Endothelial cell of umbilical vein (primary cell): ENCODE measurements at regions not wholly inside any gene's neighbourhood (a gene's known extent, or its start where the extent isn't known, plus 50 kb on each side); places are given as distances from the start of the nearest gene placed in this dataset.

ENCODE experiments used
- BruUV-seq: library from RNA; stranded (reverse); fragments of 400-500 nt; replicated peaks from 2 replicates; lab custom pipeline; 2021; lab: Mats Ljungman, UMichigan
- CTCF ChIA-PET: fragments of 300-600, 350-600 bp; sonication (Branson Sonifier 250); formaldehyde crosslinking; loops from one replicate; lab custom pipeline; 2021; ENCODE audit warnings: antibody characterized with exemption, inconsistent platforms; lab: Charles Lee
- POLR2A ChIA-PET: fragments of 300-600, 350-600 bp; sonication (Branson Sonifier 250); formaldehyde crosslinking; loops from one replicate; lab custom pipeline; 2021; ENCODE audit warnings: antibody characterized with exemption, inconsistent platforms; lab: Charles Lee
- DNase-seq: peaks from one replicate; pipeline ENCODE4 v3.0.0-alpha.2; 2011; ENCODE audit warnings: low read depth, low spot score
- FAIRE-seq: peaks from 2 replicates; lab custom pipeline; 2011; peaks lifted over from hg19 to GRCh38; lab: Jason Lieb, UNC
- H2AFZ ChIP-seq: 2 replicates; pipeline ENCODE4 v1.6.0; 2012; ENCODE audit warnings: low read depth, low read length, control low read depth, inconsistent platforms
- H3K27ac ChIP-seq: 2 replicates; pipeline ENCODE4 v1.5.1; 2011; ENCODE audit warnings: low read depth, mild to moderate bottlenecking, control low read depth, low read length, moderate library complexity; ENCODE audit not compliant: insufficient read depth
- H3K27me3 ChIP-seq, 2 experiments: 2 replicates each; pipeline versions ENCODE4 v1.6.0 to v1.6.1; 2011; ENCODE audit warnings: low read length in 2 of 2, mixed read lengths in 1 of 2; ENCODE audit not compliant: control insufficient read depth in 2 of 2, insufficient read depth in 2 of 2
- H3K36me3 ChIP-seq, 2 experiments: 2 replicates in 1 of 2; 3 replicates in 1 of 2; pipeline ENCODE4 v1.5.1; 2011; ENCODE audit warnings: low read length in 2 of 2, mild to moderate bottlenecking in 1 of 2, moderate library complexity in 1 of 2; ENCODE audit not compliant: control insufficient read depth in 2 of 2, insufficient read depth in 2 of 2; ENCODE audit errors: extremely low read depth in 1 of 2
- H3K4me1 ChIP-seq: 3 replicates; pipeline ENCODE4 v1.5.1; 2011; ENCODE audit warnings: mild to moderate bottlenecking, low read length; ENCODE audit not compliant: control insufficient read depth, insufficient read depth; ENCODE audit errors: extremely low read depth
- H3K4me2 ChIP-seq: 2 replicates; pipeline ENCODE4 v1.6.1; 2011; ENCODE audit warnings: low read length, control low read depth, mixed read lengths; ENCODE audit not compliant: insufficient read depth
- H3K4me3 ChIP-seq, 3 experiments: fragments of 200-600 bp in 1 of 3; sonication (generic), shearing (Covaris generic) in 1 of 3; replicated peaks in 1 of 3; 2 replicates each; pipeline ENCODE4 v1.5.1; 2011 to 2016; ENCODE audit warnings: control low read depth in 3 of 3, low read length in 3 of 3, mild to moderate bottlenecking in 2 of 3, inconsistent platforms in 1 of 3, low read depth in 1 of 3, moderate library complexity in 1 of 3; ENCODE audit not compliant: insufficient read depth in 1 of 3
- H3K79me2 ChIP-seq: 2 replicates; pipeline ENCODE4 v1.6.0; 2012; ENCODE audit warnings: low read length, inconsistent platforms; ENCODE audit not compliant: control insufficient read depth, insufficient read depth
- H3K9ac ChIP-seq: replicated peaks from 2 replicates; pipeline ENCODE3; 2011; ENCODE audit warnings: low read length, control low read depth; ENCODE audit not compliant: insufficient read depth; ENCODE audit errors: extremely low read depth
- H3K9me1 ChIP-seq: replicated peaks from 3 replicates; pipeline ENCODE4 v1.6.0; 2011; ENCODE audit warnings: mild to moderate bottlenecking, low read length; ENCODE audit not compliant: control insufficient read depth, insufficient read depth; ENCODE audit errors: extremely low read depth
- H3K9me3 ChIP-seq: replicated peaks from 2 replicates; pipeline ENCODE4 v1.5.1; 2012; ENCODE audit warnings: low read length, inconsistent platforms; ENCODE audit not compliant: control insufficient read depth, insufficient read depth
- H4K20me1 ChIP-seq: replicated peaks from 2 replicates; pipeline ENCODE3; 2011; ENCODE audit warnings: mild to moderate bottlenecking, low read length; ENCODE audit not compliant: control insufficient read depth, insufficient read depth; ENCODE audit errors: extremely low read depth
- CTCF ChIP-seq, 2 donors: IDR thresholded peaks; 1 replicate in 1 of 2; 2 replicates in 1 of 2; pipeline ENCODE4 v1.5.1; 2011; ENCODE audit warnings: low read length in 2 of 2, mild to moderate bottlenecking in 2 of 2, moderate library complexity in 2 of 2, control low read depth in 1 of 2, inconsistent platforms in 1 of 2, low read depth in 1 of 2; ENCODE audit not compliant: insufficient read depth in 1 of 2; ENCODE audit errors: extremely low read depth in 1 of 2
- EZH2 ChIP-seq: IDR thresholded peaks from 2 replicates; pipeline ENCODE4 v1.6.1; 2012; ENCODE audit warnings: borderline replicate concordance, low read depth, mild to moderate bottlenecking, moderate library complexity, low read length, inconsistent platforms; ENCODE audit not compliant: severe bottlenecking
- FOS ChIP-seq: IDR thresholded peaks from 2 replicates; pipeline ENCODE4 v1.6.1; 2011; ENCODE audit warnings: mild to moderate bottlenecking, low read length, moderate library complexity, borderline replicate concordance; ENCODE audit not compliant: insufficient read depth
- GATA2 ChIP-seq: IDR thresholded peaks from 2 replicates; pipeline ENCODE4 v1.7.0; 2011; ENCODE audit warnings: low read depth, mild to moderate bottlenecking, moderate library complexity, mixed read lengths, low read length; ENCODE audit not compliant: insufficient read length, insufficient read depth
- JUN ChIP-seq: IDR thresholded peaks from 2 replicates; pipeline ENCODE4 v1.6.1; 2011; ENCODE audit warnings: borderline replicate concordance, low read depth; ENCODE audit not compliant: insufficient read length, insufficient read depth
- MYC ChIP-seq: IDR thresholded peaks from one replicate; pipeline ENCODE4 v1.6.1; 2011; ENCODE audit warnings: mild to moderate bottlenecking, low read depth, low read length
- POLR2A ChIP-seq: IDR thresholded peaks from 2 replicates; pipeline ENCODE4 v1.6.1; 2012; ENCODE audit warnings: low read depth, mild to moderate bottlenecking, control low read depth, low read length
- POLR2AphosphoS5 ChIP-seq: IDR thresholded peaks from 2 replicates; pipeline ENCODE4 v1.6.1; 2012; ENCODE audit warnings: low read depth, mild to moderate bottlenecking, control low read depth, low read length, moderate library complexity; ENCODE audit not compliant: insufficient read depth
- dilution Hi-C: fragments of 300-500 bp; cut with MboI; formaldehyde crosslinking; loops from one replicate; pipeline ENCODE4 v1.15.0; 2019; ENCODE audit warnings: low sequenced_read_pairs; ENCODE audit not compliant: extremely low pct_ligation_motif_present
- intact Hi-C: fragments of 100-400 bp; cut with micrococcal nuclease; formaldehyde crosslinking; loops from one replicate; pipeline ENCODE4 v1.10.0; 2022
- TF ChIP-seq, protein P1 (sequence below): IDR thresholded peaks from 2 replicates; pipeline ENCODE4 v1.6.1; 2011; ENCODE audit not compliant: insufficient read depth, insufficient read length

GRCh38 chr2:204416236-204416635 is 129.0 kb upstream of the PARD3B start:
- Histone ChIP-seq H3K9me1 (no peaks in the 10 kb centered on the region), H3K9ac (no peak overlapping the region), H3K36me3 (no peaks in the 10 kb centered on the region), H3K79me2 (no peaks in the 10 kb centered on the region), H3K9me3 (no peaks in the 10 kb centered on the region), H3K4me1 (no peaks in the 10 kb centered on the region), H3K27me3 (no peaks in the 10 kb centered on the region), H2AFZ (no peak overlapping the region), H3K4me3 (no peak overlapping the region), H4K20me1 (no peaks in the 10 kb centered on the region), H3K27ac (no peak overlapping the region), H3K4me2 (no peak overlapping the region)
- DNase-seq (no peak), FAIRE-seq (no peak)
- intact Hi-C loops = no loop called here
- POLR2A ChIA-PET = no interaction called here
- dilution Hi-C loops = no loop called here
- TF ChIP-seq, protein P1, sequence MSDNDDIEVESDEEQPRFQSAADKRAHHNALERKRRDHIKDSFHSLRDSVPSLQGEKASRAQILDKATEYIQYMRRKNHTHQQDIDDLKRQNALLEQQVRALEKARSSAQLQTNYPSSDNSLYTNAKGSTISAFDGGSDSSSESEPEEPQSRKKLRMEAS = no peak
- TF ChIP-seq JUN (no peak), GATA2 (no peak), POLR2A (no peak), FOS (no peak), CTCF (IDR thresholded peaks at IDR 0.05; ENCODE audit: extremely low read depth in 1 of 2, insufficient read depth in 1 of 2, low read depth in 1 of 2, low read length in 2 of 2) (no peak), POLR2AphosphoS5 (no peak), EZH2 (no peak), MYC (no peak)
- BruUV-seq = no TSS peak
- CTCF ChIA-PET = no interaction called here
